ENCODE measurements at regions not wholly inside any gene's neighbourhood (a gene's known extent, or its start where the extent isn't known, plus 50 kb on each side); places are given as distances from the start of the nearest gene placed in this dataset.
A peak's percentile ranks its signal among the peaks of the same experiment; 100 is the strongest.

- no peak for DNase-seq (ENCODE audit: low read depth, low spot score)
- H3K27ac ChIP-seq = peak overlapping the region; percentile 7
Measured at GRCh38 chr4:14925471-14925870, 76.8 kb upstream of the CPEB2 start.

GRCh38 chr4:14926368-14926767, 75.9 kb upstream of the CPEB2 start:
- no peak overlapping the region for H3K27ac ChIP-seq
- DNase-seq (ENCODE audit: low read depth, low spot score) = no peak

- no peak for DNase-seq (ENCODE audit: low read depth, low spot score)
- H3K27ac ChIP-seq = no peak overlapping the region
Measured at GRCh38 chr4:14928035-14928434, 74.2 kb upstream of the CPEB2 start.

- H3K27ac ChIP-seq = no peak overlapping the region
- DNase-seq (ENCODE audit: low read depth, low spot score) = no peak
Measured at GRCh38 chr4:14929669-14930068, 72.6 kb upstream of the CPEB2 start.

GRCh38 chr4:14934704-14935390, 67.4 kb upstream of the CPEB2 start:
- no peak for DNase-seq (ENCODE audit: low read depth, low spot score)

GRCh38 chr4:14943749-14944148, 58.5 kb upstream of the CPEB2 start:
- DNase-seq (ENCODE audit: low read depth, low spot score) = no peak
- no peak overlapping the region for H3K27ac ChIP-seq

More at GRCh38 chr4:14934704-14935390, 67.4 kb upstream of the CPEB2 start:
- no peak overlapping the region for H3K27ac ChIP-seq

- DNase-seq (ENCODE audit: low read depth, low spot score) = no peak
- H3K27ac ChIP-seq = no peak overlapping the region
Measured at GRCh38 chr4:14952352-14952751, 49.9 kb upstream of the CPEB2 start.

All from epithelial cell of prostate (primary cell).